ENCODE measurements at regions not wholly inside any gene's neighbourhood (a gene's known extent, or its start where the extent isn't known, plus 50 kb on each side); places are given as distances from the start of the nearest gene placed in this dataset.

DNA sequence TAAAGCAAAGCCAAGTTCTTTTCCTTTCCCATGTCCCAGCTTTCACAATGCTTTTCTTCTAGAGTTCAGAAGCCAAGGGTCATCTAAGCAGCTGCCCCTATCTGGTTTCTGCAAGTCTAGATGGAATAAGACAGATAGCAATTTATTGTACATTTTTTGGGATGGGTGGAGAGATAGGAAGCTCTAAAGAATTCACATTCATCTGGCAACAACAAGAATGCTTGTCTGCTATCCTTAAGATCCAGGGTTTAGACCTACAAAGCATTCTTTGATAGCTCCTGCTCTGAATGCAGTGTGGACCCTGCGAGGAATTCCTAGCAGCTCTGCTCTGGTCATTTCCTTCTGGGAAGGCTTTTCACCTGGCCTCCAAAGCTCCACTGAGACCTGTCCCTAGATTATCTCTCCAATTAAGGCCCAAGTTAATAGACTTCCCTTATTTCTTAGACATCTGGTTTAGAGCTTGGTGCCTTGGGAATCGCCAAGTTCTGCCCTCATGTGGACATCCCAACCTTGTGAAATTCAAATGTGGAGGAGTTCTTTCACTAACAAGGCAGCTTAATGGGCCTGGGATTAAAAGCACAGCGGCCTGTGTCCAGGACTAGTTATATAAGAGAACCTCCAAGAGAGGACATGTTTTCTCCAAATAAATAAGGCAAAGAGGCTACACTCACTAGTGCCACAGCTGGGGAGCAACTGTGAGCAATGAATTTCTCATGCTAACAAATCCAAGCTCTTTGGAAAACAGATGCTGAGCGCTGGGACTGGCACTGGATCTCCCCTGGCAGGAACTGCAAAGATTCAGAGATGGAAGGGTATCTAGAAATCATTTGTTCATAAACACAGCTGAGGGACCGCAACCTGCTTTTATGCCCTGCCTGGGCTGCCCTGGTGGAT is 384.5 kb upstream of the DDHD1 start:
- no peak for DNase-seq

GRCh38 chr14:53536446-53536845 is 383.3 kb upstream of the DDHD1 start:
- no peak for DNase-seq

DNA sequence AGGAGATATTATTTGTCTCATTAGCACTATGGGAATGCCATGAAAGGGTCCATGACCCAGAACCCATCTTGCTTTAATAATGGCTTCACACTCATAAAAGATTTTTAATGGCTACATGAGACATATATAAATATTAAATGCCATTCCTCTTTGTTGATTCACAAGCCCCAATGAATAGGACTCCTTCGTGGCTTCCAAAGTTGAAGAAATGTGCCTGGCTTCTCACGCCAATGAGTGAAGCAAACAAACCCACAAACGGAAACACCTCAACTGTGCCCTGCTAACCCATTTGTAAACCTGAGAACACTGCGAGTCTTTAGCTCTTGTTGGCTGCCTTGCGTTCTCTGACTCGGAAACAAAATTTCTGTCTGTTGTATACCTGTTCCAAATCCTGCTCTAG is 381.7 kb upstream of the DDHD1 start:
- no peak for DNase-seq

DNA sequence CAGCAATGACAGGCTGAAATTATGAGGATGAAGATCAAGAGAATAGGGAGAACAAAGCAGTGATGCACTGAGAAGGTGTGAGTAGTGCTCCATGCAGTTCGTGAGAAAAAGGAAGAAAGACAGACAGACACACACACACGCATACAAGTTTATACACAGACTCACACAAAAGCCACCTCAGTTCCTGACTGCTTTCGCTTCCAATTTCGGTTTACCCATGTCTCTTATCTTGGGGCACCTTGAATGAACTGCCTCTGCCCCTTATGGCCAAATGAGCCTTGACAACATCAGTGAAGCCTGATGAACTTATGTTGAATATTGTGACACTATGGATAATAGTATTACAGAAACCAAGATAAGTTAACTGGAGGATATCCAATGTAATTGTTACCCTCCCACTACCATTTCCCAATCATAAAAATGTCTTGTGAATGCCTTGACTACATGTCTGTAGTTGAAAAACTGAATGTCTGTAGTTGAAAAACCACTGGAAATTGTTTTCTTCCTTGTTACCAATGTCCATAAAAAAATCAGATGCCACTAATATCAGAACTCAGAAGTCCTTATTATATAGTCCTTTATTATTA is 380.4 kb upstream of the DDHD1 start:
- no peak for DNase-seq

- no peak for DNase-seq
These were observed 379.7 kb upstream of the DDHD1 start for GRCh38 chr14:53532853-53533252.

- no peak for DNase-seq
These were observed 378.6 kb upstream of the DDHD1 start for GRCh38 chr14:53531730-53532129.

DNA sequence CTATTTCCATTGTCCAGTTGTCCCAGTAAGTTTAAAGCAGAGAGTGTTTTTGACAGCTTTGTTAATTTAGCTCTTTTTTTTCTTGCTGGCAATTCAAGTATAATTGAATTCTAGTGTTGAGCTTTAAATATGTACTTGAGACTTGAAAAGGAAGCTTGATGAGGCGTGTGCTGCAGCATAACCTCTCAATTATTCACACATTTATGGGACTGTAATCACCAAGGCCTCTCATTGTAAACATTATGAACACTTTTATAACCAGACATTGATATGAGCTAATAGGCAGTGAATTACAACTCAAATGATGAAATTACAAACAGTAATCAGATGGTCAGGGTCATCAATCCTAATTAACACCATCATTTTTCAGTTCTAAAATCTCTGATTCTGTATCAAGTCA is 378.0 kb upstream of the DDHD1 start:
- no peak for DNase-seq

DNA sequence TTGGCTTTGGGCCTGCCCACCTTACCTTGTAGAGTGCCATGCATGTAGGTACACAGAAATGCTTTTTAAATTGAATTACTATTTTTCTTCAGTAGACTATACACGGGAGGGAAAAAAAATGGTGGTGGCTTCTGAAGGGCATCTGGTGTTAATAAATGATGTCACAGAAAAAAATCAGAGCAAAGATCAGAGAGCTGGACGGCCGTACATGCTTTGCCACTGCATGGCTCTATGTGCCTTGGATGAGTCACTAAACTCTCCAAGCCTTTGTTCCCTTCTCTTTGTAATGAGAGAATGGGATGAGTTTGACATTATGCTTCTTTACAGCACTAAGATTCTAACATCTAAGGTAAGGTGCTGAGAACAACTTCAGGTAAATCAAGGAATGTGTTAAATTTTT is 376.4 kb upstream of the DDHD1 start:
- peak; percentile 58 for DNase-seq

DNA sequence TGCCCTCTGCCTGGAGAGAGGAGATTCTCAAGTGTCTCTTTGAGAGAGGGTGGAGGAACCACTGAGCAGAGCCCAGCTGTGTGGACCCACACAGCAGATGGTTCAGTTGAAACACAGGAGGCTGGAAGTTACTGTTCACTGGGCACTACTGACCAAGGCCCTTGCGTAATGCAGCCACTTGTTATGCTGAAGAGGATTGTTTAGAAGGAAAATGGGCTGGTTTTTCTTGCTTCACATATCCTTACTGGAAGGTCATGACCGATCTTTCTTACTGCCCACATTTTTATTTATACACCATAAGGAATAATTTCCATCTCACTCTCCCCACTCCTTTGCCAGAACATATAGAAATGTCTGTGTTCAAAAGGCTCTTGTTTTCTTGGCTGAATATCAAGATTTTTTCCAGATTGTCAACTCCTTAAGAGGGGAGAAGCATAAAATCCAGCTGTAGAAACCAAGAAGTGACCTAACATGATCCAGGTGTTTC is 375.1 kb upstream of the DDHD1 start:
- peak; percentile 30 for DNase-seq

DNA sequence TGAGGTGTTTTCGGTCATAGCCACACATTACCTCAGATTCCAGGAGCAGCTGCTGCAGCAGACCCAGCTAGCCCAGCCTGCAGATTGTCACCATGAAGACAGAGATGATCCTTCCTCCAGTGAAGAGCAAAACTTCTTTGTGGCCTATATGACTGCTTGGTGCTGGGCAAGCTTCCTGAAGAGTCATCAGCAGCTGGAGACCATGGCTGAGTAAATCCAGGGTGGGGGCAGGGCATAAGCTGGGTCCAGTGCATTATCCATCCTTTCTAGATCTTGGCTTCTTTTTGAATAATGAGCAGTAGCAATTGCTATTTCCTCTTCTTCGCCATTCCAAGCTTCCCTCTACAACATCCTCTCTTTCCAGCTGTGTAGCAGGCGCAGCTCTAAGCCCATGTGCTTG is 373.1 kb upstream of the DDHD1 start:
- no peak for DNase-seq

GRCh38 chr14:53525608-53526007 is 372.5 kb upstream of the DDHD1 start:
- DNase-seq: no peak

GRCh38 chr14:53524391-53524790 is 371.3 kb upstream of the DDHD1 start:
- no peak for DNase-seq

- DNase-seq: no peak
These were observed 370.1 kb upstream of the DDHD1 start for GRCh38 chr14:53523226-53523625.

DNA sequence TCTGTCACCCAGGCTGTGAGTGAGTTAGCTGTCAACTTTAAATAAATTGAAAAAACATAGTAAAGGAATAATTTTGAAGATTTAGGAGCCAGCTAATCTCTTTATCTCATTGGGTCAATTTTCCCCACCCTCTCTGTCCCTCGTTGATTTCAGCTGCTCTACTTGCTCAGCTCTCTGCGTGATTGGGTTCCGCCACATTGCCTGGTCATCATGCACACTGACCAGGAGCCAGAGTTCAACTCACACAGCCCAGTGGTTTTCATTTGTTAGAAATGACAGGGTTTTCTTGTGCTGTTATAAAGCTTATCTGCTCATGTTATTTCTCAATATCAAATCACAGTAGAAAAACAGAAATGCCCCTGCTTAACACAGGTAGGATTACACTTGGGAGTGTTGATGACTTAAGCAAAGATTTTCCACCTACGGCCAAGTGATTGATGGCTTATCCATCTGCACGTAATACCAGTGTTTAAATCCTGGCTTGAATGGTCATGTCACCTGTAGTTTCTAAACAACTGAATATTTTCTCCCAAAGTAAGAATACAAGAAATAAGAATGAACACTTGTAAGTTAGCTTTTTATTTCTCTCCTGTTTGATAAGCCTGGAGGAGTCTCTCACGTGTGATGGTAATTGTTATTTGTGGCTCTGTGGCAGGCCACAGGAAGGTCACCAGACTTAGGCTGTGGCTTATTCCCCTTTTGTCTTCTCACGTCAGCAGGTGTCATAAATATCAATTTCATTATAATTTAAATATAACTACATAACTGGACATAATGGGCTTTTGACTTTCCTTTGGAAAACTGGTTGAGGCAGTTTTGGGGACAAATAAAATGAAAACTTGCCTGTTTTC is 367.2 kb upstream of the DDHD1 start:
- DNase-seq: no peak

- no peak for DNase-seq
These were observed 366.0 kb upstream of the DDHD1 start for GRCh38 chr14:53519137-53519536.

DNA sequence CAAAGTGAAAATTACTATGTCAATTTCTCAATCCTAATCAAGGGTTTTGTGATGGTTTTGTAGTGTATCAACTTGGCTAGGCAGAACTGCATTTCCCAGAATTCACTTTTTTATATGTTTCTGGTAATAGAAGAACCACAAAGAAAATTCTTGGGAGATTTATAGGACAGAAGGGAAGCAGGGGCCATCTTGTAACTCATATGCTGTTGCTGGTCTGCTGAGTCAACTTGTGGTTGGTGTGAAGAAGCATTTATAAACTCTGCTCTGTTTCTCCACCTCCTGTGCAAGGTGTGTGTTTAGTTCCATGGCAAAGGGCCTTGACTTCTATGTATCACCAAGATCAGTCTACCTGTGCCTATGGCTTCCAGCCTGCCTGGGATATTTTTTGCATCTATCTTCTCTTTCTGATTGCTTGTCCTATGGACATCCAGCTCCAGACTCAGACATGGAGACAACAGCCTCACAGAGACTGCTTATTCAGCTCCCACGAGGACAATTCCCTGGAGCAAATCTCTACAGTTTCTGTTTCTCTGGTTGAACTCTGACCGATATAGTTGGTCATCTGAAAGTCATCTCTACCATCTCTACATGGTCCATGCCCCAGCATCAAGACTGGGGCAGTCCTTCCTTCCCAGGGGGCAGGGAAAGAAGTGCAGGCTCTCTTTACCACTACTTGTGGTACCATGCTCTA is 364.3 kb upstream of the DDHD1 start:
- no peak for DNase-seq

DNA sequence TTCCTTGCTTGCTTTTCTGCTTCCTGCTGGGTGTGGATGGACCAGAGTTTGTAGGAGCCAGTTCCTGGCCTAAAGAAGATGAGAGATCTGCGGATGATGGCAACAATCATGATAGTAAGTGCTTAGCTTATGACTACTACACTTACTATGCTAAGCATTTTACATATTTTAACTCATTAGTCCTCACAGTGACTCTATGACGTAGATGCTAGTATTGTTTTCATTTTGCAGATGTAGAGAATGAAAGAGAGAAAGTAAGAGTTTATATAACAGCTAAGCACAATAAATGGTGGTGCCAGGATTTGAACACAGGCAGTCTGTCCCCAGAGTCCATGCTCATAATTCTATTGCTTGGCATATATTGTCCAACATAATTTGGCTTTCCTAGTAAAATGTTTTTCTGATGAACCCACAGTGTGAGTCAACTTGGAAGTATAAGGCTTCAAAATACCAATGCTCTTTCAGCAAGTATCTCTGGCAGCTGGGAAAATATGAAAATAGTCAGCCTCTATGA is 363.2 kb upstream of the DDHD1 start:
- no peak for DNase-seq

- DNase-seq: no peak
These were observed 362.2 kb upstream of the DDHD1 start for GRCh38 chr14:53515276-53515675.

GRCh38 chr14:53514197-53514596 is 361.1 kb upstream of the DDHD1 start:
- no peak for DNase-seq

- DNase-seq: peak; percentile 14
These were observed 357.3 kb upstream of the DDHD1 start for GRCh38 chr14:53510281-53510912.

- no peak for DNase-seq
These were observed 356.4 kb upstream of the DDHD1 start for GRCh38 chr14:53509276-53510244.

All from DMS53 (cell line).